Body of pancreas (tissue), 4 donors: ENCODE measurements at regions not wholly inside any gene's neighbourhood (a gene's known extent, or its start where the extent isn't known, plus 50 kb on each side); places are given as distances from the start of the nearest gene placed in this dataset.

Source experiments
- ATAC-seq: fragments of 150-250 bp; one replicate; pipeline ENCODE4 v1.9.1; 2016
- DNase-seq, 4 donors: peaks; one replicate each; pipeline ENCODE4 v3.0.0-alpha.2; 2019
- H3K27ac ChIP-seq, 4 donors: fragments of 200-600 bp; sonication (generic); 1 replicate in 3 of 4; 2 replicates in 1 of 4; pipeline versions ENCODE4 v1.5.1 to v1.6.1; 2016 to 2019; ENCODE audit warnings: mild to moderate bottlenecking in 1 of 4, mixed read lengths in 1 of 4, moderate library complexity in 1 of 4
- H3K27me3 ChIP-seq, 2 donors: fragments of 200-600 bp; sonication (generic); one replicate each; pipeline ENCODE4 v1.6.0; 2016; ENCODE audit warnings: mild to moderate bottlenecking in 1 of 2
- H3K36me3 ChIP-seq, 2 donors: fragments of 200-600 bp; sonication (generic); replicated peaks in 1 of 2; 2 replicates each; pipeline ENCODE4 v1.5.1; 2016; ENCODE audit warnings: low read depth in 2 of 2; ENCODE audit not compliant: insufficient read depth in 1 of 2
- H3K4me1 ChIP-seq: fragments of 200-600 bp; sonication (generic); one replicate; pipeline ENCODE4 v1.6.0; 2016
- H3K4me3 ChIP-seq, 2 donors: fragments of 200-600 bp; sonication (generic); 1 replicate in 1 of 2; 2 replicates in 1 of 2; pipeline ENCODE4 v1.5.1; 2016 to 2019
- H3K9me3 ChIP-seq, 3 donors: fragments of 200-600 bp; sonication (generic); 1 replicate in 2 of 3; 2 replicates in 1 of 3; pipeline ENCODE4 v1.5.1; 2016
- POLR2A ChIP-seq, 3 donors: fragments of 450-650 bp; IDR thresholded peaks; one replicate each; pipeline ENCODE4 v1.6.1; 2016; ENCODE audit warnings: antibody characterized with exemption in 3 of 3, mild to moderate bottlenecking in 2 of 3
- WGBS, 2 donors: methylation state at CpG; one replicate each; pipeline ENCODE4 v1.1.5; 2017; 5-methylcytosine and 5-hydroxymethylcytosine counted together
- intact Hi-C: fragments of 100-400 bp; cut with DNase I; formaldehyde crosslinking; loops from one replicate; pipeline ENCODE4 v1.15.1; 2023
- TF ChIP-seq, protein P1 (sequence below), 7 experiments: fragments of 450-650 bp in 4 of 7; fragments of 200-600 bp in 3 of 7; sonication (generic) in 3 of 7; IDR thresholded peaks; one replicate each; pipeline ENCODE4 v1.5.1; 2016 to 2019; ENCODE audit warnings: antibody characterized with exemption in 7 of 7

DNA sequence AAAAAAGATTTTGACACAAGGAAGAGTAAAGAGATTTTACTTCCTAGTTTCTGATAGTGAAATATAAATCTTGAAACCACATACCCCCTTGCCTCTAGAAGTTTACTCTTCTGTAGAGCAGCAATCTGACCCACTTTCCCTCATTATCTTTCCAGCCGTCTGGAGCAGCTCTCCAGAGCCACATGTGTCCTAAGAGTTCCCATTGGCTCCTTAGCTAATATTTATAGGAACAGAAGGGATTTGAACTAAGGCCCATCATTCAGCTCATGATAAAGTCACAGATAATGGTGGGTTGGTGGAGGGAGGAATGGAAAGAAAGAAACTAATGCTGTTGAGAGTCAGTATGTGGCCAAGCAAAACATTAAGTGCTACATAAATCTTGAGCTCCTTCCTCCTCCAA, 121.8 kb downstream of the INHBA start:
- Histone ChIP-seq H3K27ac (no peak overlapping the region), H3K4me3 (no peak overlapping the region), H3K4me1 (no peaks in the 10 kb centered on the region), H3K27me3 (no peaks in the 10 kb centered on the region), H3K36me3 (no peaks in the 10 kb centered on the region), H3K9me3 (no peaks in the 10 kb centered on the region)
- DNase-seq (no peak), ATAC-seq (no peak)
- intact Hi-C loops, result no loop called here
- TF ChIP-seq POLR2A (IDR thresholded peaks at IDR 0.05), result no peak
- TF ChIP-seq, protein P1, sequence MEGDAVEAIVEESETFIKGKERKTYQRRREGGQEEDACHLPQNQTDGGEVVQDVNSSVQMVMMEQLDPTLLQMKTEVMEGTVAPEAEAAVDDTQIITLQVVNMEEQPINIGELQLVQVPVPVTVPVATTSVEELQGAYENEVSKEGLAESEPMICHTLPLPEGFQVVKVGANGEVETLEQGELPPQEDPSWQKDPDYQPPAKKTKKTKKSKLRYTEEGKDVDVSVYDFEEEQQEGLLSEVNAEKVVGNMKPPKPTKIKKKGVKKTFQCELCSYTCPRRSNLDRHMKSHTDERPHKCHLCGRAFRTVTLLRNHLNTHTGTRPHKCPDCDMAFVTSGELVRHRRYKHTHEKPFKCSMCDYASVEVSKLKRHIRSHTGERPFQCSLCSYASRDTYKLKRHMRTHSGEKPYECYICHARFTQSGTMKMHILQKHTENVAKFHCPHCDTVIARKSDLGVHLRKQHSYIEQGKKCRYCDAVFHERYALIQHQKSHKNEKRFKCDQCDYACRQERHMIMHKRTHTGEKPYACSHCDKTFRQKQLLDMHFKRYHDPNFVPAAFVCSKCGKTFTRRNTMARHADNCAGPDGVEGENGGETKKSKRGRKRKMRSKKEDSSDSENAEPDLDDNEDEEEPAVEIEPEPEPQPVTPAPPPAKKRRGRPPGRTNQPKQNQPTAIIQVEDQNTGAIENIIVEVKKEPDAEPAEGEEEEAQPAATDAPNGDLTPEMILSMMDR (IDR thresholded peaks at IDR 0.05), result no peak
- 23 to 25% methylated on average over 1 of the region's 1 CpG for WGBS, 2 donors

DNA sequence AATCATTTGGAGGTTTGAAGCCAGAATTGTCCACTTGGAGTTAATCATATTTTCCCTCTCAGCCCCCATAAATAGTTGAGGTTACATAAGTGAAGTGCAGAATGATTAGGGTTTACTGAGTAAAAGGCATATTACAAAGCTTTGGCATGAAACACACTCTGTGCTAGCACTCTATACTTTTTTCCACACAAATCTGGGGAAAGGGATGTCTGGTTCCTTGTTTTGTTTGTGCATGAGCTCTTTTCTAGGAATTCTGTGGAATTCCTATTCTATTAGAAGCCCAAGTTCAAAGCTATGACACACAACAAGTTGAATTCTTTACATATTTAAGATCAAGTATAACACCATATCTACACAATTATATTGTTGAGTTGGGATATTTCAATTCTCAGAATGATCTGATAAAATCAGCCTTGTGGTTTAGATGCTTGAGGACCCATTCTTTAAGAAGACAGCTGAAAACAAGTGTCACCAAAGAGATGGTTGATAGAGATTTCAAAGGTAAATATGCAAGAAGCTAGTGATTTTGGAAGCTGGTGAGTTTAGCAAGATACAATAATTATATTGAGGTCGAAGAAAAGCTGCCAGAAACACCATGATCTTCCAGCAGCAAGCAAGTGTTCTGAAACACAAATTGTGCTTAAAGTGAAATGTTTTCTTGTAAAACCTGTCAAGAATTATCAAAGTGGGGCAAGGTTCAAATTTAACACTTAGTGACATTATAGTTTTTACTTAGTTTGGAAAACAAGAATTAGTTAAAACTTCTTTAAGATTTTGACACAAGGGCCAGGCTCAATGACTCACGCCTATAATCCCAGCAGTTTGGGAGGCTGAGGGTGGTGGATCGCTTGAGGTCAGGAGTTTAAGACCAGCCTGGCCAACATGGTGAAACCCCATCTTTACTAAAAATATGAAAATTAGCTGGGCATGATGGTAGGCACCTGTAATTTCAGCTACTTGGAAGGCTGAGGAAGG, 122.6 kb downstream of the INHBA start:
- 36 to 56% methylated on average over 3 of the region's 3 CpGs for WGBS, 2 donors
- Histone ChIP-seq H3K27me3 (no peaks in the 10 kb centered on the region), H3K4me3 (no peak overlapping the region), H3K36me3 (no peaks in the 10 kb centered on the region), H3K4me1 (no peaks in the 10 kb centered on the region), H3K27ac (no peak overlapping the region), H3K9me3 (no peaks in the 10 kb centered on the region)
- ATAC-seq (no peak), DNase-seq (no peak)
- TF ChIP-seq POLR2A (IDR thresholded peaks at IDR 0.05), result no peak
- TF ChIP-seq, protein P1 (IDR thresholded peaks at IDR 0.05), result no peak
- intact Hi-C loops, result no loop called here

DNA sequence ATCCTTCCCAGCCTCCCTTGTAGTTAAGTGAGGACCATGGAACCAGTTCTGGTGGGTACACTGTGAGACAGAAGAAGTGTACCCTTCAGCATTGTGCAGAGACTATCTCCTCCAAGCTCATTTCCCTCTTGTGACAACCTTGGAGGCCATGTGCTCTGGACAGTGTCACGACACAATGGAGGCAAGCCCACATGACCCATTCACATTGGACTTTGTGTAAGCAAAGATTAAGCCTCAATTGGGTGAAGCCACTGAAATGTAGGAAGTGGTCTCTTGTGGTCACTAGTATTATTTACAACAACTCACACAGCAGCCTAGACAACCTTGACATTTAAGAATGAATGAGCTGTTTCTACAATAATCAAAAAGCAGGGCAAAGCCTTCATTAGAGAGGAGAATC, 124.2 kb downstream of the INHBA start:
- Histone ChIP-seq H3K27me3 (no peaks in the 10 kb centered on the region), H3K9me3 (no peaks in the 10 kb centered on the region), H3K27ac (no peak overlapping the region), H3K4me3 (no peak overlapping the region), H3K4me1 (no peaks in the 10 kb centered on the region), H3K36me3 (no peaks in the 10 kb centered on the region)
- DNase-seq (no peak), ATAC-seq (no peak)
- intact Hi-C loops, result no loop called here
- TF ChIP-seq POLR2A (IDR thresholded peaks at IDR 0.05), result no peak
- TF ChIP-seq, protein P1 (IDR thresholded peaks at IDR 0.05), result no peak
- 69 to 74% methylated on average over 1 of the region's 1 CpG for WGBS, 2 donors

DNA sequence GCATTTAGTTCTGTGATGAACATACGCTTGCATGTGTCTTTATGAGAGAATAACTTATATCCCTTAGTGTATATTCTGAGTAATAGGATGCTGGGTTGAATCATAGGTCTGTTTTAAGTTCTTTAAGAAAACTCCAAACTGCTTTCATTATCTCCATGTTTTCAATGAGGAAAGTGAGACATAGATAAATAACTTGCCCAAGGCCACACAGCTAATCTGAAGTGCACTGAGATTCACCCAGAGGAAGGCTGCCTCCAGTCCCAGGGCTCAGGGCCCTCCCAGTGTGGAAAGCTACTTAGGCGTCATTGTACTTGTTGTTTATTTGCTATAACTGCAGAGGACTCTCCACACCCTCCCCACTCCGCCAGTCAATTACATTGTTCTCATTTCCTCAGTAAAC, 126.7 kb downstream of the INHBA start:
- Histone ChIP-seq H3K27ac (no peak overlapping the region), H3K4me1 (no peaks in the 10 kb centered on the region), H3K27me3 (no peaks in the 10 kb centered on the region), H3K36me3 (no peaks in the 10 kb centered on the region), H3K9me3 (no peaks in the 10 kb centered on the region), H3K4me3 (no peak overlapping the region)
- intact Hi-C loops, result no loop called here
- 67% methylated on average over 3 of the region's 3 CpGs for WGBS, 2 donors
- no peak for ATAC-seq
- TF ChIP-seq, protein P1 (IDR thresholded peaks at IDR 0.05), result no peak
- TF ChIP-seq POLR2A (IDR thresholded peaks at IDR 0.05), result no peak
- DNase-seq, result no peak

DNA sequence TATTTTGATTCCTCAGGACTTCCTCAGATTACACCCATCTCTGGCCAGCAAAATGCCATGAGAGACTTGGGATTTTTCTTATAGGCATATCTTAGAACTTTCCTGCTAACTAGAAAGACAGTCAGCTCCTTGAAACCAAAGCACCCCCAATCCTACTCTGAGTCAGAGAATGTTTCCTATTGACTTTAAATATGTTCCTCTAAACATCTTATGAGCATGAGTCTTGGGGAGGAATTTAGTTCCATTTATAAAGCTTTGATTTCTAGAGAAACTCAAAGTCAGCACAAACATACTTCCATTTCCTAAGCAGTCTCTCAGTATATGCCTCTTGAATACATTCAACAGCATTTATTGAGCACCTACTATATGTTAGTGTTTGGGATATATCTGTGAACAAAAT, 128.5 kb downstream of the INHBA start:
- ATAC-seq, result no peak
- no peak overlapping the region for H3K4me3 ChIP-seq
- H3K4me1 ChIP-seq, result no peaks in the 10 kb centered on the region
- intact Hi-C loops, result no loop called here
- no peak for TF ChIP-seq POLR2A (IDR thresholded peaks at IDR 0.05)
- TF ChIP-seq, protein P1 (IDR thresholded peaks at IDR 0.05), result no peak
- no peaks in the 10 kb centered on the region for H3K36me3 ChIP-seq
- H3K9me3 ChIP-seq, result no peaks in the 10 kb centered on the region
- no peak overlapping the region for H3K27ac ChIP-seq
- DNase-seq, result no peak
- H3K27me3 ChIP-seq, result no peaks in the 10 kb centered on the region
